Left renal pelvis (tissue), 4 donors: ENCODE measurements at regions not wholly inside any gene's neighbourhood (a gene's known extent, or its start where the extent isn't known, plus 50 kb on each side); places are given as distances from the start of the nearest gene placed in this dataset.
A peak's percentile ranks its signal among the peaks of the same experiment; 100 is the strongest.
"Not testable (repeated sequence)": the region's sequence is repeated elsewhere in the genome, so short reads cannot be mapped to it uniquely, and the experiment has no call there.

ENCODE experiments used
- DNase-seq, 4 donors: peaks; one replicate each; pipeline ENCODE4 v3.0.0-alpha.2; 2013; ENCODE audit warnings: low read depth in 4 of 4, low spot score in 3 of 4

DNA sequence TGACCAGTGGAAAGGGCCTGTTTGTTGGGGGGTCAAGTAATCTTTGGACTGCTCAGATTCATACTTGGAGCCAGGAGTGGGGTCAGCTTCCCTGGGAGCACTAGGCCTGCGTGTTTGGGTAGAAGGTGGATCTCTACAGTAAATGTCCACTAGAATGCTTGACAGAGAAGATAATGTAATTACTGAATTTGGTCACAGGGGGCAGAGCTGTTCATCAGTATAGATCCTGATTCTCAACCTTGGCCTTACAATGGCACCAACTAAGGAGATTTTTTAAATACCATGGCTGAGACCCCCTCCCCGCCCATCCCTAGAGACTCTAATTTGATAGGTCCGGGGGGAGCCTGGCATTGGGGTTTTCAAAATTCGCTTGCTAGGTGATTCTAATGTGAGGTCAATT, 217.5 kb upstream of the PLXNA2 start:
- no peak for DNase-seq

DNA sequence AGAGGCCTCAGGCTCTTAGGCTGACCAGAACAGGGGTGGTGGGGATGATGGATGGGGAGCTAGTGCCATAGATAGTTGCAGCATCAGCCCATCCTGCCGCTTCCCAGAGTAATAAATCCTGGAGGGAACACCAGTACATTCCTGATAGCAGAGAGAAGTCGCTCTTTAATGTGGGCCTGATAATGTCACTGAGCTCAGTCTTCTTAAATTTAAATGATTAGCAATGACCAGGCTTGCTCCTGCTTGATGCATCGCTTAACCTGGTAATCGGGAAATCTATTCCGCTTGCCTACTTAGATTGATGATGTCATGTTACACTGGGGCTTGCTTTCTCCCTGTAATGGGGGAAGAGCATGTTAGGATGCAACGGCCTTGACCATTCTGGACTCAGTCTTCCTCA, 218.6 kb upstream of the PLXNA2 start:
- DNase-seq, result no peak

DNA sequence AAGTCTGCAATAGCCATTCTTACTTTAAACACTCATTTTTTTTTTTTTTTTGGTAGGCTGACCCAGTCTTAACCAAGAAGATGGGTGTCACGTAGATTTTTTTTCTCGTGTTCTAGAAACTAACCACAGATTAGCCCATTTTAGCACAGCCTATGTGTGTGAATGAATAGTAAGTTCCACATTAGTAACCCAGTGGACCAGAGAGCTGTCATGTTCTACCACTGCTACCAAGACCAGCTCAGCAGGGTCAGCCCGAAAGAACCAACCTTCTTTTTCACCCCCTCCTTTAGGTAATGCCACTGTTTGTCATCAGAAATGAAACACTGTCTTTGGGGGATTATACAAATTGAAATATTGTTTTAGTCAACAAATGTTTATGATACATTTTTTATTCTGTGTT, 221.1 kb upstream of the PLXNA2 start:
- no peak for DNase-seq

DNA sequence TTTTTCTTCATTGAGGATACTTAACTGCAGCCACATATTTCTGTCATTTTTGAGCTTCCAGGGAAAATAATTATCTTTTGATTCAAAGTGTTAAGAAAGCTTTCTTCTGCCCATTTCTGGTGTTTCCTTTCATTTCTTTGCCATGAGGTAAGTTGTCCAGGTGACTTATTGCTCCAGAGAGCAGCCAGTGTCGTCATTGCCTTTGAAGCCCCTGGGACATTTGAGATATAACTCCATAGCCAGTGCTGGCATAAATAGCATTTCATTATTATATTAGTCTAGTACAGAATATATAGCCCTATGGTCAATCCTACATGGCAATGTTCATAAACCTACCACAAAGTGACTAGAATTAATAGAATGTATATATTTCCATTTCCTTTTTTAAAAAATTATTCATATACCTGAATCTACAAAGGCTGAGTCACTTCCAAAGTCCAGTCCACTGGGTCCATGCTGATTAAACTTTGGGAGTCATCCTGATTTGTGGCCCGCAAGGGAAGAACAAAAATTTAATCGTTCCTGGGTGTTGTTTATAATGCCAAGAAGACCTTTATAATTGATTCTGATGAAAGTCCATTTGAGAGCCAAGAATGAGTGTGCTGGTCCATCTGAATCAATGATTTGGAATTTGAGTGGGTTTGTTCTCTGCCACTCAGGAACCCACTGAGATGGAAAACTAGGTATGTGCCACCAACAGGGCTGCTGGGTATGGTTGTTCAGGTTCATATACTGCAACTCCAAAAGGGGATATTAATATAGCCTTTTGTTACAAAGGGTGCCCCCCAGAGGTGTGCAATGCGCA, 221.8 kb upstream of the PLXNA2 start:
- no peak for DNase-seq

GRCh38 chr1:208467151-208467780, 223.1 kb upstream of the PLXNA2 start:
- DNase-seq, result no peak

DNA sequence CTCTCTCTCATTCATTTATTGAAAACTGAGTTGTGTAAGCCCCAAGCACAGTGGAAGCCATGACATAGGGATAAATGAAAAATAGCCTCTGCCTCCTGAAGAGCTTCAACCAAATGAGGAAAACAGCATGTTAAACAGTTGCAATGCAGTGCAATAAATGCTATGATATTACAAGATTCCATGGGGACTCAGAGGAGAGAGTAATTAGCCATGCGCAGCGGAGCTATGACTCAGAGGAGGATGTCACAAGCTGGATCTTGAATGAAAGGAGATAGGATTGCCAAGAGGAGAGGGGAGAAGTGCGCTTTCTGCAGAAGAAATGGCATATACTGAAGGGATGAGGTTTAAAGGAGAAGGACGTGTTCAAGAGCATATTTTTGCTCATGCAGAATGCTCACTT, 231.3 kb upstream of the PLXNA2 start:
- no peak for DNase-seq

- DNase-seq, result peak; percentile 56 to 71 (median 64)
These were observed 232.0 kb upstream of the PLXNA2 start for GRCh38 chr1:208475951-208476845.

GRCh38 chr1:208476846-208477170, 232.6 kb upstream of the PLXNA2 start:
- DNase-seq, result no peak

DNA sequence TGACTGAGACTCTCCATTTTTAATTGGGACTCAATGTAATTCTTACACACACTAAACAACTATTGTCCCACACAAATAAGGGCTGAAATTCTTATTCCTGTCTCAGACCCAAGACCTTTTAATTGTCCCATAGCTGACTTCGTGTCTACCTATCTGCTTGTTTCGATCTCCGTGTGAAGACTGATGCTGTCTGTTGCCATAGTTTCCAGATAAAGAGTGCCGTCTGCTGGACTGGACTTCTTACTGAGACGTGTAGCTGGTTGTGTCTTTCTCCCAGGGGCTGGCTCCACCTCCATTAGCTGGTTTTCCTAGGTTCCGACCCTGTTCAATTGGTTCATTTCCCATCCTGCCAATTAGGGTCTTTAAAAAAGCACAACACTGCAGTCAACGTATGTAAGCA, 235.3 kb upstream of the PLXNA2 start:
- DNase-seq, result no peak

- no peak for DNase-seq
These were observed 241.3 kb upstream of the PLXNA2 start for GRCh38 chr1:208485512-208485911.

DNA sequence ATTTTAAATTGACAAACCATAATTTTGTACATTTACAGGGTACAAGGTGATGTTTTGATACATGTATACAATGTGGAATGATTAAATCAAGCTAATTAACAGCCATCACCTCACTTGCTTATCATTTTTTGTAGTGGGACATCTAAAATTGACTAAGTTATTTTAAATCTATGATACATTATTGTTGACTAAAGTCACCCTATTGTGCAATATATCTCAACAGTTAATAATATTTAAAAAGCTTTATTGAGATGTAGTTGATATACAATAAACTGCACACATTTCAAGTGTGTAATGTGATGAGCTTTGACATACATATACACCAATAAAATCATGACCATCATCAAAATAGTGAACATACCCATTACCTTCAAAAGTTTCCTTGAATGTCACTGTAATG, 242.5 kb upstream of the PLXNA2 start:
- DNase-seq, result no peak

DNA sequence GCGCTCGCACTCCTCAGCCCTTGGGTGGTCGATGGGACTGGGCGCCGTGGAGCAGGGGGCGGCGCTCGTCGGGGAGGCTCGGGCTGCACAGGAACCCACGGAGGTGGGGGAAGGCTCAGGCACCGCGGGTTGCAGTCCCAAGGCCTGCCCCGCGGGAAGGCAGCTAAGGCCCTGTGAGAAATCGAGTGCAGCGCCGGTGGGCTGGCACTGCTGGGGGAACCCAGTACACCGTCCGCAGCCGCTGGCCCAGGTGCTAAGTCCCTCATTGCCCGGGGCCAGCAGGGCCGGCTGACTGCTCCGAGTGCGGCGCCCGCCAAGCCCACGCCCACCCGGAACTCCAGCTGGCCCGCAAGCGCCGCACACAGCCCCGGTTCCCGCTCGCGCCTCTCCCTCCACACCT, 244.2 kb upstream of the PLXNA2 start:
- DNase-seq, result not testable (repeated sequence)

DNA sequence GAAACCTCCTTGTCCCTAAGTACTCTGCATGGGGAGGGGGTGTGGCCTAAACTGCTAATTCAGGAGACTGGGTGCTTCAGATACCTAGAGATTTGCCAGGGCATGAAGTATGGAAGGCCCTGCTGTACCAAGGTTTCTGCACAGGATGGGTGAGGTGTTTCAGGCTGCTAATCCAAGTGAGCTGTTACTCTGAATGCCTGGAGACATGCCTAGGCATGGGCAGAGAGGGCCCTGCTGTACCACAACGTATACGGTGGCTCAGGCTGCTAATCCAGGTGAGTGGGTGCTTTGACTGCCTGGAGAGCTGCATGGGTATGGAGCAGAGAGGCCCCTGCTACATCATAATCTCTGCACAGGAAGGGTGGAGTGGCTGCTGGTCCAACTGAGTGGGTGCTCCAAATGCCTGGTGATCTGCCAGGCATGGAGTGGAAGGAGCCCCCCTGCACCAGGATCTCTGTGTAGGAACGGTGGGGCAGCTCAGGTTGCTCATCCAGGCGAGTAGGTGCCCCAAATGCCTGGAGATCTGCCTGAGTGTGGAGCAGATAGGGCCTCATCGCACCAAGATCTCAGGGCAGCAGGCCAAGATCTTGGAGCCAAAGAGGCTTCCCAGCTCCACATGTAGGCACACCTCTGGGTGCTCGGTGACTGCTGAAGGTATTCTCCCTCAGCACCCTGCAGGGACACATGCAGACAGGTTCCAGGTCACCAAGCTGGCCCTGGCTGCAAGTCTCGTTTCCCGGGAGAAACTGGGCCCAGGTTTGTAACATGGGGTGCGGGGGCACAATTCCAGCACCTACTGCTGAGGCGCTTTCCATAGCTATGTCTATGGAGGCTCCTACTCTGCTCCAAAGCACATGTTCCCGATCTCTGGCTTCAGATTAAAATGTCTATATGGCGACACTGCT, 252.5 kb upstream of the PLXNA2 start:
- no peak for DNase-seq

DNA sequence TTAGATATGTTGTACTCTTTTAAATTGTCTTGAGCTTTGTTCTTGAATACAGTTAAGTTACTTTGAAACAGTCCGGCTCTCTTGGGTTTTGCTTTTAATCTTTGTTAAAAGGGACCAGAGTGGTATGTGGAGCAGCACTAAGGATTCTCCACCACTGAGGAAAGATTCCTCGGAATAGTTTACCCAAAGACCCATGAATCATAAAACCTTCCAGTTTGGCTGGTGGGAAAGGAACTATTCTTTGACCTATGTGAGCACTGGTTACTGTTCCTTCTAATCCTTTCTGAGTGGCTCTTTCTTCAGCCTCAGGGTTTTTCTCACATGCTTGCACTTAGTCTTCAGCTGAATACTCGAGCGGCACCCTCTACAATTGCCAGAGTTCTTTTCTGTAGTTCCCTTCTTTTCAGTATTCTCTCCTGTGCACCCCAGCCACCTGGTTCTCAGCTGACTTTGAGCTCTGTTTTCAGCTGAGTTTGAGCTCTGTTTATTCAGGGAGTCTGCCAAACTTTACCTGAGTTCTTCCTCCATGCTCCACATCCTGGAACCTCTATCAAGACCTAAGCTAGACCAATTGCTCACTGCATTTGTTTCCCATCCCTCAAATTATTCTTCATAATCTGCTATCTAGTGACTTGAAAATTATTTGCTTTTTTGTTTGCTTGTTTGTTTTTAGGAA, 253.8 kb upstream of the PLXNA2 start:
- no peak for DNase-seq

- DNase-seq, result no peak
These were observed 254.8 kb upstream of the PLXNA2 start for GRCh38 chr1:208499026-208499425.

- DNase-seq, result no peak
These were observed 255.4 kb upstream of the PLXNA2 start for GRCh38 chr1:208499601-208500000.

GRCh38 chr1:208500375-208500774, 256.2 kb upstream of the PLXNA2 start:
- DNase-seq, result no peak

DNA sequence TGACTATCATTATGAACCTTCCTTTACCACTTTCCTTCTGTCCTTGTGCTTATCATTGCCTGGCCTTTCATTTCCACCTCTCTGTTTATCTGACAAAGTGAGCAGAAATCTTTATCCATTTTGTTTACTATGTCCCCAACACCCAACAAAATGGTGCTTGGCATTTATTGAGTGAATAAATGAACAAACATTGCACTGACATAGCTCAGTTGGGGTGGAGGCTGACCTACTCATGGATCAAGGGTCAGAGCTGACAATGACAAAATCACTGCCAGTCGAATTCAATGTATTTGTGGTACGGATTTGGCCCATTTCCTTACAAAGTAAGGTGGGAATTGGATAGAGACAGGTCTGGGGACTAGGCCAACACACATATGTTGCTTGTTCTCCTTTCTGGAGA, 257.4 kb upstream of the PLXNA2 start:
- no peak for DNase-seq

DNA sequence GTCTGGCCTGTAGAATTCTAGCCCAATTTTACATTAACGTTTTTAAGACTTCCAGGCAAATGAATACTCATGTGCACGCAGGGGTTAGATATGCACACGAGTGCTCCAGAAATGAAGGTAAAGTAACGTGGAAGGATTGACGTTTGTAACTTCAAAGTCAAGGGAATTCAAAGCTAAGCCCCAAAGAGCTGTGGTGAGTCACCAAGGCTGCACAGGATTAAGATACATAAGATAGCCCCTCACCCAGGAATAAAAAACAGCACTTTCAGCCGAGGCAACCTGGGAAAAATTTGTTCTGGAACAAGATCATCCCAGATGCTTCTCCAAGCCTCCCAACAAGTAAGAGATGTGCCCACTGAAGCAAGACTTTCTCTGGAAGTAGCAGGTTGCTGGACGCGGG, 259.6 kb upstream of the PLXNA2 start:
- DNase-seq, result no peak

- DNase-seq, result no peak
These were observed 262.6 kb upstream of the PLXNA2 start for GRCh38 chr1:208506812-208507211.
